ENCODE measurements at regions not wholly inside any gene's neighbourhood (a gene's known extent, or its start where the extent isn't known, plus 50 kb on each side); places are given as distances from the start of the nearest gene placed in this dataset.

DNA sequence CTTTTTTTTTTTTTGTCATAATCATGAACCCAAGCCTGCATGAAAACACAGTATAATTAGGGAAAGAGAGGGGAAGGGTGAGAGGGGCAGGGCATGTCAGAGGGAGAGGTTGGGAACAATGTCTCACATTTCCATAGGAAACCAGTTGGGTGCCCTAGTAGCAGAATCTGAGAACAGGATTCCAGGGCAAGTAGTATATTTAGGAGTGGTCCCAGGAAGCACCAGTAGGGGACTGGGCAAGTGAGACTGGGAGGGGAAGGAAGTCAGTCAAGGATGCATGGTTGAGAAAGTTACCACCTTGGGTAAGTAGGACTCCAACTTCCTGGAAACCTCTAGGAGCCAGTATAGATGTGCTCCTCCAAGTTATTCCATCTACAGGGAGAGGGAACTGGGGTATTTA is 88.6 kb upstream of the MAFB start:
- Histone ChIP-seq H3K79me2 (ENCODE audit: control insufficient read depth in 1 of 2, insufficient read depth in 2 of 2, low read length in 2 of 2) (no peaks in the 10 kb centered on the region), H3K36me3 (ENCODE audit: control insufficient read depth in 2 of 4, insufficient read depth in 4 of 4, low read length in 3 of 4) (no peaks in the 10 kb centered on the region), H4K91ac (replicated peaks; ENCODE audit: insufficient read length, low read length) (no peak overlapping the region), H3K79me1 (ENCODE audit: low read depth, low read length) (no peaks in the 10 kb centered on the region; the same call in 1 of the 2 replicates), H2BK5ac (ENCODE audit: low read depth, low read length) (no peak overlapping the region), H4K5ac (ENCODE audit: insufficient read length, low read depth, low read length) (no peak overlapping the region), H3K9me3 (ENCODE audit: insufficient read depth in 2 of 2, low read depth in 1 of 2, low read length in 1 of 2) (no peaks in the 10 kb centered on the region), H3K23me2 (ENCODE audit: low read depth, low read length) (peaks cover 3% of the 10 kb centered on the region; the same call in 1 of the 2 replicates), H2AK5ac (ENCODE audit: low read depth, low read length) (no peak overlapping the region), H2BK12ac (ENCODE audit: low read depth, low read length) (no peak overlapping the region), H3K4me1 (replicated peaks in 1 of 4; ENCODE audit: control insufficient read depth in 3 of 4, insufficient read depth in 4 of 4, low read length in 3 of 4) (0 out of 7 replicates have a peak, but pooled peaks cover 0 to 3% (median 0%) of the 10 kb centered on the region in 4 experiments), H3K4me2 (ENCODE audit: insufficient read depth in 1 of 2, low read depth in 2 of 2, low read length in 2 of 2) (no peak overlapping the region), H2AFZ (ENCODE audit: low read length) (no peak overlapping the region), H2BK20ac (ENCODE audit: low read length) (no peak overlapping the region), H2BK15ac (ENCODE audit: low read length) (no peak overlapping the region), H3K14ac (ENCODE audit: insufficient read length) (no peak overlapping the region), H4K20me1 (replicated peaks in 1 of 2; ENCODE audit: control insufficient read depth in 1 of 2, insufficient read depth in 2 of 2, low read length in 2 of 2) (peaks cover 0 to 2% of the 10 kb centered on the region in 2 experiments), H3K4me3 (ENCODE audit: extremely low read depth in 1 of 4, insufficient read depth in 2 of 4, low read depth in 3 of 4, low read length in 4 of 4) (no peak overlapping the region), H3K27me3 (replicated peaks in 1 of 4; ENCODE audit: control insufficient read depth in 3 of 4, extremely low read depth in 1 of 4, insufficient read depth in 3 of 4, low read length in 3 of 4) (no peaks in the 10 kb centered on the region; a peak in 1 of 7 replicates), H3K4ac (replicated peaks; ENCODE audit: insufficient read length, low read depth, low read length) (no peak overlapping the region), H4K8ac (ENCODE audit: extremely low read depth, insufficient read depth, low read length) (no peak overlapping the region), H3K18ac (ENCODE audit: extremely low read depth, low read length) (no peak overlapping the region), H2BK120ac (replicated peaks; ENCODE audit: low read depth, low read length) (no peak overlapping the region), H3K56ac (replicated peaks; ENCODE audit: insufficient read length, low read depth, low read length) (no peak overlapping the region), H3K23ac (ENCODE audit: insufficient read length) (no peak overlapping the region), H3K9ac (replicated peaks in 1 of 4; ENCODE audit: extremely low read depth in 1 of 4, low read depth in 3 of 4, low read length in 3 of 4) (no peak overlapping the region), H3K27ac (ENCODE audit: low read depth, low read length) (no peak overlapping the region)
- ChIA-PET CTCF (ENCODE audit: partially characterized antibody) (interaction anchor here (4.3 kb wide), 1 partner anchor 20 kb away, joined by 17 read pairs; no protein-coding TSS in a partner anchor), POLR2A (ENCODE audit: partially characterized antibody) (no interaction called here)
- DNase-seq (ENCODE audit: low read depth in 1 of 2, low spot score in 2 of 2) (no peak), FAIRE-seq (no peak)
- peak in 2 of 3 experiments; percentile 15 to 20; a peak in 2 of 4 replicates for TF ChIP-seq CTCF (IDR thresholded peaks at IDR 0.05; ENCODE audit: control extremely low read depth in 1 of 3, insufficient read depth in 1 of 3, low read depth in 1 of 3, low read length in 3 of 3)
- TF ChIP-seq TAF1 (IDR thresholded peaks at IDR 0.05; ENCODE audit: low read depth, low read length): no peak
- TF ChIP-seq SRF (IDR thresholded peaks at IDR 0.05; ENCODE audit: low read depth, low read length): no peak
- TF ChIP-seq TBP (IDR thresholded peaks at IDR 0.05; ENCODE audit: low read depth, low read length): no peak
